GM19238 (cell line): ENCODE measurements at regions not wholly inside any gene's neighbourhood (a gene's known extent, or its start where the extent isn't known, plus 50 kb on each side); places are given as distances from the start of the nearest gene placed in this dataset.
"Not testable (repeated sequence)": the region's sequence is repeated elsewhere in the genome, so short reads cannot be mapped to it uniquely, and the experiment has no call there.

Source experiments
- DNase-seq: peaks from one replicate; pipeline ENCODE4 v3.0.0; 2011; ENCODE audit warnings: low spot score; ENCODE audit not compliant: insufficient read length

DNA sequence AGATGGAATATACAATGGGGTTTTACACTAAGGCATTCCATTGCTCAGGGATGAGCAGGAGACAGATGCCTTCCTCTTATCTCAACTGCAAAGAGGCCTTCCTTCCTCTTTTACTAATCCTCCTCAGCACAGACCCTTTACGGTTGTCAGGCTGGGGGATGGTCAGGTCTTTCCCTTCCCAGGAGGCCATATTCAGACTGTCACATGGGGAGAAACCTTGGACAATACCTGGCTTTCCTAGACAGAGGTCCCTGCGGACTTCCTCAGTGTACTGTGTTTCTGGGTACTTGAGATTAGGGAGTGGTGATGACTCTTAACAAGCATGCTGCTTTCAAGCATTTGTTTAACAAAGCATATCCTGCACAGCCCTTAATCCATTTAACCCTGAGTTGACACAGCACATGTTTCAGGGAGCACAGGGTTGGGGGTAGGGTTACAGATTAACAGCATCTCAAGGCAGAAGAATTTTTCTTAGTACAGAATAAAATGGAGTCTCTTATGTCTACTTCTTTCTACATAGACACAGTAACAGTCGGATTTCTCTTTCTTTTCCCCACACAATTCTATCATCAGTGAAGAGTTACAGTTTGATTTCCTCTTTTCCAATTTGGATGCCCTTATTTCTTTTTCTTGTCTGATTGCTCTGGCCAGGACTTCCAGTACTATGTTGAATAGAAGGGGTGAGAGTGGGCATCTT is 737.1 kb downstream of the TRHDE start:
- not testable (repeated sequence) for DNase-seq

DNA sequence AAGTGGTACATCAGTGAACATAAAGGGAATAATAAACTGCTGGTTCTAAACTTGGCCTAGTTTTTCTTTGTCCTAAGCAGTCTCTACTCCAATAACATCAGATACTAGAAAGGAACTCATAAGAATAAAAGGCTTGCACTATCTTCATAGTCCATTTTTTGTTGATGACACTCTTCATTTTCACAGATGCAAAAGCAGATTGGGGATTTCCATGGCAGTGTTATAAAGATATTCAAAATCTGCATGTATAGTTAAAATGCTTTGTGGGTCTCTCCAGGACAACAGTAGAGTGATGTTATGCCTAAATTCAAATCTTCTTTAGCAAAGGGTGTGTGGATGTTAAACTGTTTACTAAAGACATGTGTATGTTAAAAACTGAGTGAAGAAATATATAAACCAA is 745.8 kb downstream of the TRHDE start:
- no peak for DNase-seq

DNA sequence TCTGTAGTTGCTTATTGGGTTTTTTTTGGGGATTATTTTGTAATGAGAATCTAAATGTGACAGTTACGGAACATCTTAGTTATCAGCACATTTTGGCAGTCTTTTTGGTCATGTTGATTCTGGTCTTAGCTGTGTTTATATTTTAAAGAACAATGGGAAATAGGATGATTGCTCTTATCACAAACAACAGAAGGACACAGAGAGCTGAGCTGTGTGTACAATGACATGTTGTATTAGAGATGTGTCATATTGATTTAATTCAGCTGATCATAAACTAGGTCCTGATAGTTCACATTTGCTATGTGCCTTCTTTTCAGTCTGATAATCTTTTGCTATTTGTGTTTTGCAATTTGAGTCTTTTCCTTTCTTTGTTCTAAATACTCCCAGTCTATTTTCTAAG is 781.7 kb downstream of the TRHDE start:
- no peak for DNase-seq

DNA sequence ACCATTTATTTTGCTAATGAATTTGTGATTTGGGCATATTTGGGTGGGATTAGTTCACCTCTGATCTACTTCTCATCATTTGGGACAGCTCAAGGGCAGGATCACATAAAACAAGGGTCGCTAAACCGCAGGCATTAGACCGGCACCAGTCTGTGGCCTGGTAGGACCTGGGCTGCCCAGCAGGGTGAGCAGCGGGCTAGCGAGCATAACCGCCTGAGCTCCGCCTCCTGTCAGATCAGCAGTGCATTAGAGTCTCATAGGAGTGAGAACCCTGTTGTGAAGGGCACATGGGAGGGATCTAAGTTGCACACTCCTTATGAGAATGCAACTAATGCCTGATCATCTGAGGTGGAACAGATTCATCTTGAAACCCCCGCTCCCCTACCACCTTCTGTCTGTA is 785.3 kb downstream of the TRHDE start:
- no peak for DNase-seq

DNA sequence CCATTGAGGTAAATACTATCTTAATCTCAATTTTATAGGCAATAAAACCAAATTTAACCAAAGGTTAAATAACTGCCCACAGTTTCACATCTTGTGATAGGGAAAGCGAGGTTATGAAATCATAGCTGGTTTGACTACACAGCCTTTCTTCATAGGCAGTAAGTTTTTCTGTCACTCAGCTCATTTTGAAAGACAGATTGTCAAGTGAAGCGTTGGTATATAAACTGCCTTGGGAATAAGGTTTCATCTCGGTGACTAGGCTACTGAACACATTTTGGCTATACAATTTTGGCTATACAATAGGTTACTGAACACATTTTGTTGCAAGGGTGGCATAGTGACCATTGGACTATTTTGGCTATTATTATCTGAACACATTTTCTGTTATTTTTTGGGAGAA is 793.7 kb downstream of the TRHDE start:
- no peak for DNase-seq

DNA sequence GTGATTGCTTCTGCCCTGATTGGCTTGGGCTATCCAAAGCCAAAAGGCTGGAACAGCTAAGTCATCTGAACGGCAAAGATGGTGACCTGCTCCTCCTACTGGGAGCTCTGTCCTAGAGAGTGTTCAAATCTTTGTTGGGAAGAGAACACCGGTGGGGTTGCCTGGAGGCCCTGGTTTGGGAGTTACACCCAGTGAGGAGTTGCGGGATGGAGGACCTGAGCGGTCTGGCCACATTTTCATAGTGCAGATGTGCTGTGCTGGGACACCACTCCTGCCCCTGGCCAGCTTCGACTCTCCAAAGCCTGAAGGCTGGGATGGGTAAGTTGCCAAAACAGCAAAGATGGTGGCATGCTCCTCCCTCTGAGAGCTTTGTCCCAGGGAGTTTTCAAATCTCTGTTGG is 795.4 kb downstream of the TRHDE start:
- DNase-seq = no peak

DNA sequence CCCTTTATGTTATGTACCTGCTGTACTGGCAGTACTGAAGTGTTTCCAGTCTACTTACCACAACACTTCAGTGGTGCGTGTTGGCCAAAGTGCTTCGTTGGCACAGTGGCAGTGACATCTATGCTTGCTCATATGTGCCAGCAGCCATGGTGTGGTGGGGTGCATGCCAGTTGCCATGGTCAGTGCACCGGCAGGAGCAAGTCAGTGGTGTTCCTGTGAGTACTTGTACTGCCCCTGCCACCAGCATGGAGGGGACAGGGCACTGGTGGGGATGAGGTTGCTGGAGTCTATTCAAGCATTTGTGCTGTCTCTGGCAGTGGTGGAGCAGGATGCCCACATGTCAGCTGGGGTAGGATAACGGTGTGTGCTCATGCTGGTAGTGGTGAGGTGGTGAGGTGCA is 800.0 kb downstream of the TRHDE start:
- no peak for DNase-seq

DNA sequence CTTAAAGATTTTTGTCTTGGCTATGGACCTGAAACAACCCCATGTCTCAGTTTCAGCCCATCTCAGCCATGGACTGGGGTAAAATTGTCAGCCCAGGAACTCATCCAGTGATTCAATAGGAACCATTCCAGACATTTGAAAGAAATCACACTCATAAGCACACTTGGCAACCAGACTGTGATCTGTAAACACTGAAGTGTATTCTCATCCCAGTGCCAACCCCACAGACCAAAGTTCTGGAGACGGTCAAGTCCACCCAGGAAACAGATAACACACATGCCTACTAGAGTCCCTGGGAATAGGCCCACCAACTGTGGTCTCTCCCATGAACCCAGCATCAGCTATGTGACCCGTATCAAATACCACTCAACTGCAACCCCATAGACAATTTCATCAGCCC is 804.6 kb downstream of the TRHDE start:
- no peak for DNase-seq

DNA sequence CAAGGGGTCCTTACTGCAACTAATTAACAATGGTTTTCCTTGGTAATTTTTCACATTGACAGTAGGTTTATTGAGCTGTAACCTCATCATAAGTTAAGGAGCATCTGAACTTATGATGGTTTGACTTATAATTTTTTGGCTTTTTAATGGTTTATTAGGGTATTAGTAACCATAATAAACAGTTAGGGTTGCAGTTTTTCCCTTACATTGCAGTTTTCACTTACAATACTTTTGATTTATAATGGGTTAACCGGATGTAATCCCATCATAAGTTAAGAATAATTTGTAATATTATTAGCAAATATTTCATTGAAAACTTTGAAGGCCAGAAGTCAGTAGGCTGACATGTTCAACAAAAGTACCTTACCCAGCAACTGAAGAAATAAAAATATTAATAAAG is 811.6 kb downstream of the TRHDE start:
- no peak for DNase-seq

DNA sequence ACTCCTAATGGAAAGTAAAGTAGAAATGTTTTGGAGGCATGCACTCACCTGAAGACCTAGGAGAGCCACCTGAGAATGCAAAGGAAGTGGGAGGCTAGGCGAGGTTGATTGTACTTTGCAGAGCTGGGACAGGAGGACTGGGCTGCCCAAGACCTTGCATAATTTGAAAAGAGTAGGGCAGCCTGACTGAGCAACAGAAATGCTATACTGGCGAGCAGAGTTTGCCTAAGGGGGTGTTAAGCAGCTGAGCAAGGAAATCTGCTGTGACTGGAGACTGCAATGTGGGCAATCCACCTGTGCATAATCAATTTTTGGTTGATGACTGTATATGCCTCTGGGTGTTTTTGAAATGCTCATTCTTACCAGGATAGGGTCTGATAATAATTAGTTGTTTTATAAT is 834.1 kb downstream of the TRHDE start:
- no peak for DNase-seq

DNA sequence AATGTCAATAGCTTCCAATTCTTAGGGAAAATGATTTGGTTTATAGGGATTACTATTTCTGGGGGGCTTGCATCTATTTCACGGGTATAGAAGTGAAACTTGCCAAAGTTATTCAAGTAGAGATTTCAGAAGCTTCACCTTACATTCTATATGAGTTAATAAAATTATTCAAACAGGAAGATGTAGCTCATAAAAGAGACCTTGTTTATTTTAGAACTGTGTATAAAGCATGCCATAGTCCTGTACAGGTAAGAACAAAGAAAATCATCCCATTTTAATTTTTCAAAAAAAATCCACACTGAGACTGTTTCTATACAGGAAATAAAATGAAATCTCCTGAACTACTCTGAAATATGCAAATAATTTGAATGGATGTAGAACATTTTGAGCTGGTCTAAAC is 834.7 kb downstream of the TRHDE start:
- DNase-seq = no peak

DNA sequence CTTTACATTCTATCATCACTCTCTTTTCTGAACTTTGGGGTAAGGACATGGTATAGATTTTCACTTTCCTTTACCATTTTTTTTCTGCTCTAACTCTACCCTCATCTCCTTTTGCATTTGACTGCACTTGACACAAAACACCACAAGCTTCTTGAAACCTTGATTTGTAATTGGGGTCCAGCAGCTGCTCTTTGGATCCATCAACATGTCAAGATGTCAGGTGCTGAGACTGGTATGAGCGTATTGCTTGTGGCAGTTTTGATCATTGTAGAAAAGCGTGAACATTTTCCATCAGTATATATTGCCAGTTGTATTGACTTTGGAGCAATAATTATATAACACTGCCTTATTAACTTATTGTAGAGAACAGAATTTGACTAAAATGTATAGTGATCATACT is 838.6 kb downstream of the TRHDE start:
- DNase-seq = no peak

DNA sequence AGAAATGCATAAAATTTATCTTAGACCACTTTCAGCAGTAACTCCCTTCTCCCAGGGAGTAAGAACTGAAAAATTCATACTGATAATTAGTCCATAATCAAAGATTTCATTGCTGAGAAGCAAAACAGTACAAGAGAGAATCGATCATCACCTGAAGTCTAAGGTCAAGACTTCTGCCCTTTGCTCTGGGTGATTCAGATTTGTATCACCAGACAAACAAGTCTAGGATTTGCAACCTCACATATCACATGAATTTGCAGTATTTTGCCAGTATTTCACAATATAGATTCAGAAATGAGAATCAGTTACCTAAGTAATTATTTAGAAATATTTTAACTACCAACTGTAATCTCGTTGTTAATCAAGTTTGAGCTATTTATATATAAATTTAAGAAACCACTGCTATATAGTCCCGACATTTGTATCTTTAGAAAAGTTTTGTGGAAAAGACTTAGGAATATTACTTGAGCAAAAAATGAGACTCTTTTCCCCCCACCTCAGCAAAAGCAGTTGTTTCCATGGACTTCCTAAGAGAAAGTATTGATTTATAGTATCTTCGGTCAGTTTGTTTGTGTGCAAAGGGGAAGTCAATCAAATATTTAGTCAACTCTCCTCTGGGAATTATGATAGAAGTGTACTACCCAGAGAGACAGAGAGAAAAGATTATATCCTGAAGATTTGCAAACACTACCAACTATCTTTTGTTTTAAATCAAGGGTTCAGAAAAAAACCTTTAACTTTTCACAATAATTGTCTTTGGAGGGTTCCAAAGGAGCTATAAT is 840.1 kb downstream of the TRHDE start:
- DNase-seq = no peak

DNA sequence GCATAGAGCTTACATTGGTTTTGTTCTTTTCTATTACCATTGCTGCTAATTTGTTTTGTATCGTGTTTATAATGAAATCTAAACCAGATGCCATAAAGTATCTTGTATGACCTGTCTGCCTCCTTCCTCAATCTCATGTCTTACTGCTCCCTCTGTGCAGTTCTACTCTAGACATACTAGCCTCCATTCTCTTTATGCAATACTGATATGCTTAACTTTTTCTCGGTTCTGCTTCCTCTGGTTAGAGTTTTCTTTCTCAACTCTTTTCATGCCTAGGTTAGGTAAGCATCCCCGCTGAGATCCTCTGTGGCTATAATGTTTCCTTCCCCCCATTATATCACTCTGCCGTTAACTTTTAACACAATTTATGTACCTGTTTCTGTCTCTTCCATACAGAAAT is 852.3 kb downstream of the TRHDE start:
- DNase-seq = no peak

DNA sequence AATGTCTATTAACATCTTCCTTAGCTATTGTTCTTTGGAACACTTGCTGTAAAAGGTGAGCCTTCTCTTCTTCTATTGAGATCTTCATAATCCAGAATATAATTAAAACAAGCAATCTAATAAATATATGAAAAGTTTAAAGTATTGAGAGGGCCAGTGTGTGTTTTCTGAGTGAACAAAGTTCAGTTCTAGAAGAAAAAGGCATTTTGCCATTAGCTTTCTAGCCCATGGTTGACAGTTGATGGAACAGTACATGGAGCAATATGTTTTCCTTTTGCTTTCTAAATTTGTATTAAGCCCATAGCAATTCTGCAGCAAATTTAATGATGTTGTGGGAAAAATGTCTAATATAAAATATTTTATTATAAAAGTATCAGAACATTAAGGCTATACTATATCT is 853.0 kb downstream of the TRHDE start:
- no peak for DNase-seq

DNA sequence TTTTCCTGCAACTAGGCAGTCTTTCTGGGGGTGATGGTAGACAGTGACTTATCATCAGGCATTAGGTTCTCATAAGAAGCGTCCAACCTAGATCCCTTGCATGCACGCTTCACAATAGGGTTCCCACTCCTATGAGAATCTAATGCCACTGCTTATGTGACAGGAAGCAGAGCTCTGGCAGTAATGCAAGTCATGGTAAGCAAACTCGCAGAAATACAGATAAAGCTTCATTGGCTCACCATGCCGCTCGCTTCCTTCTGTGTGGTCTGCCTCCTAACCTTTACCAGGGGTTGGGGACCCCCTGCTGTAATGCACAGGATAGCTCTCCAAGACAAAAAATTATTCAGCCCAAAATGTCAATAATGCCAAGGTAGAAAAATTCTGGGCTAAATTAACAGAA is 864.2 kb downstream of the TRHDE start:
- DNase-seq = no peak

DNA sequence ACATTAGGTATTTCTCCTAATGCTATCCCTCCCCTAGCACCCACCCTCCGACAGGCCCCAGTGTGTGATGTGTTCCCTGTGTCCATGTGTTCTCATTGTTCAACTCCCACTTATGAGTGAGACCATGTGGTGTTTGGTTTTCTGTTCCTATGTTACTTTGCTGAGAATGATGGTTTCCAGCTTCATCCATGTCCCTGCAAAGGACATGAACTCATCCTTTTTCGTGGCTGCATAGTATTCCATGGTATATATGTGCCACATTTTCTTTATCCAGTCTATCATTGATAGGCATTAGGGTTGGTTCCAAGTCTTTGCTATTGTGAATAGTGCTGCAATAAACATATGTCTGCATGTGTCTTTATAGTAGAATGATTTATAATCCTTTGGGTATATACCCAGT is 867.5 kb downstream of the TRHDE start:
- DNase-seq = not testable (repeated sequence)

DNA sequence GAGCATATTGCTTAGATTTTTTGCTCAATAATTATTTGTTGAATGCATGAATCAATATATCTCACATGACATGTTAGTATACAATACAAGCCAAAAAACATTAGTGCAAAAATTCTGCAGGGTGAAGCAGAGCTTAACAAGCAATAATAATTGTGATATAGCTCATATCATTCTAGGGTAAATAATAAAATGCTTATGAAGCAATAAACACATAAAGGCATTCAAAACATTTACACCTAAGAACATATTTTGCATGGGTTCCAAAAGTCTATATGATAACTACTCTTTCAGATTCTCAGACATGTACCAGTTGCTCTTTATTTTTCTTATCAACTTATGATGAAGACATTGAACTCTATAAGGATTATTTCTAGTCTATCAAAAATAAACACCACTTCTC is 886.2 kb downstream of the TRHDE start:
- no peak for DNase-seq

DNA sequence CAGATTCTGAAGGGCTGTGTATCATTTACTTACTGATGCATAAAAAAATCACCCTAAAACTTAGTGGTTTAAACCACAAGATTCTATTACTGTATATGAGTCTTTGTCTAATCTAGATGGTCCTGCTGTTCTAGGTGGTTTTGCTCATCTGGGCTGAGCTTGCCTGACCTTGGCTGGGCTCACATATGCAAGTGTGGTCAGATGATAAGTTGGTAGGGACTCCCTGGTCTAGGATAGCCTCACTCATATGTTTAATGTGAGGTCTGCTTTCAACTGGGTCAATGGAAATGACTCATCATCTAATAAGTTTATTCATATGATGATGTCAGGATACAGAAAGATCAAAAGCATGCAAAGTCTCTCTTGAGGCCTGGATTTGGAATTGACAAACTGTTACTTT is 887.8 kb downstream of the TRHDE start:
- DNase-seq = no peak

DNA sequence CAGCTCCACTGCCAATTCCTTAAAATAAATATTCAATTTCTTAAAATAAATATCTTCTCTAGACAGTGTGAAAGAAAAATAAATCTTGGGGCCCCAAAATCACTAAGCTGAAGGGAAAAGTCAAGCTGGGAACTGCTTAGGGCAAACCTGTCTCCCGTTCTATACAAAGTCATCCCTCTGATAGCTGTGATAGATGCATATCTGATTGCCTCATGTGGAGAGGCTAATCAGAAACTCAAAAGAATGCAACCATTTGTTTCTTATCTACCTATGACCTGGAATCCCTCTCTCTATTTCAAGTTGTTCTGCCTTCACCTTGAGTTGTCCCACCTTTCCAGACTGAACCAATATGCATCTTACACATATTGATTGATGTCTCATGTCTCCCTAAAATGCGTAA is 889.8 kb downstream of the TRHDE start:
- no peak for DNase-seq

DNA sequence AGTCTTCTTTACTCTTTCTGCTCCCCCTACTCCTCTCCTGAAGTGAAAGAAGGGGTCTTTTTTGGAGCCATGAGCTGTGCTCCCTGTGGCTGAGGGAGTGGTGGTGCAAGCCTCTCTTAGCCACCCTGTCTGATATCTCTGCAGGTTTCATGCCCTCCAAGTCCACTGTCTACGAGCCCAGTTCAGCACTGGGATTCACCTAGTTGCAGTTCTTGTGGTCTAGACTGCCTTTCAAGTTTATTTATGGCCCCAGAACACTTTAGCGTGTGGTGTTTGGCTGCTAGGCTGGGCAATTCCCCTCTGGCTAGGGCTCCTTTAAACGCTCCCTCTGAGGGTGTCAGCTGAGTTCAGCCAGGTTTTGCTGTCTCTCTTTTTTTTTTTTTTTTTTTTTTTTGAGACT is 908.6 kb downstream of the TRHDE start:
- DNase-seq = no peak

DNA sequence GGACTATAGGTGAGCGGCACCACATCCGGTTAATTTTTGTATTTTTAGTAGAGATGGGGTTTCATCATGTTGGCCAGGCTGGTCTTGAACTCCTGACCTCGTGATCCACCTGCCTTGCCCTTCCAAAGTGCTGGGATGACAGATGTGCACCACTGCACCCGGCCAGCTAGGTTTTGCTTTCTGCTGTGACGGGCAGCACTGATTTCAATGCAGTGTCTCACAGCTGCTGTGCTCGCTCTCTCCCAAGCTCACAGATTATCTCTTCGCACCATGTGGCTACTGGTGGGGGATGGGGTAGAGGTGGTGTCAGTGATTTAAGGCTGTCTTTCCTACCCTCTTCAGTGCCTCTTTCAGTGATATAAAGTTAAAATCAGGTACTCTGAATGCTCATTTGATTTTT is 909.1 kb downstream of the TRHDE start:
- no peak for DNase-seq

DNA sequence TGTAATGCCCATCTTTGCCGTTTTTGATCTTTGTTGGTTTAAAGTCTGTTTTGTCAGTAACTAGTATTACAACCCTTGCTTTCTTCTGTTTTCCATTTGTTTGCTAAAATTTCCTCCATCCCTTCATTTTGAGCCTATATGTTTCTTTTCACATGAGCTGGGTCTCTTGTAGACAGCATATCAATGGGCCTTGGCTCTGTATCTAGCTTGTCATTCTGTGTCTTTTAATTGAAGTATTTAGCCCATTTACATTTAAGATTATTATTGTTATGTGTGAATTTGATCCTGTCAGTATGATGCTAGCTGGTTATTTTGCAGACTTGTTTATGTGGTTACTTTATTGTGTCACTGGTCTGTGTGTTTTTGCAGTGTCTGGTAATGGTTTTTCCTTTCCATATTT is 913.2 kb downstream of the TRHDE start:
- no peak for DNase-seq
